Suprapubic skin (tissue), 3 donors: ENCODE measurements at regions not wholly inside any gene's neighbourhood (a gene's known extent, or its start where the extent isn't known, plus 50 kb on each side); places are given as distances from the start of the nearest gene placed in this dataset.

Experiments used
- CTCF ChIP-seq, 2 donors: fragments of 200-600 bp in 1 of 2; fragments of 450-650 bp in 1 of 2; sonication (generic) in 1 of 2; IDR thresholded peaks; one replicate each; pipeline ENCODE4 v1.5.1; 2016 to 2019; ENCODE audit warnings: antibody characterized with exemption in 2 of 2, mild to moderate bottlenecking in 1 of 2, moderate library complexity in 1 of 2
- POLR2A ChIP-seq, 2 donors: fragments of 450-650 bp; IDR thresholded peaks; one replicate each; pipeline ENCODE4 v1.6.1; 2017; ENCODE audit warnings: antibody characterized with exemption in 2 of 2, mild to moderate bottlenecking in 2 of 2, moderate library complexity in 2 of 2

- TF ChIP-seq CTCF (IDR thresholded peaks at IDR 0.05) (no peak), POLR2A (IDR thresholded peaks at IDR 0.05) (no peak)
Observed at GRCh38 chr19:5263615-5264014, 77.0 kb downstream of the PTPRS start.
